ENCODE measurements at regions not wholly inside any gene's neighbourhood (a gene's known extent, or its start where the extent isn't known, plus 50 kb on each side); places are given as distances from the start of the nearest gene placed in this dataset.

- H3K4me3 ChIP-seq (ENCODE audit: low read length) = no peak overlapping the region
- no peak overlapping the region for H3K9ac ChIP-seq (ENCODE audit: low read length)
- H3K27ac ChIP-seq (ENCODE audit: low read depth, low read length) = no peak overlapping the region
- no peaks in the 10 kb centered on the region for H3K27me3 ChIP-seq (ENCODE audit: control insufficient read depth, insufficient read depth, low read length)
- no peaks in the 10 kb centered on the region for H3K4me1 ChIP-seq (ENCODE audit: control insufficient read depth, insufficient read depth, low read length)
- no peaks in the 10 kb centered on the region for H3K36me3 ChIP-seq (ENCODE audit: control insufficient read depth, insufficient read depth, low read length)
Observed at GRCh38 chr14:54189333-54189732, 207.5 kb upstream of the CDKN3 start.

DNA sequence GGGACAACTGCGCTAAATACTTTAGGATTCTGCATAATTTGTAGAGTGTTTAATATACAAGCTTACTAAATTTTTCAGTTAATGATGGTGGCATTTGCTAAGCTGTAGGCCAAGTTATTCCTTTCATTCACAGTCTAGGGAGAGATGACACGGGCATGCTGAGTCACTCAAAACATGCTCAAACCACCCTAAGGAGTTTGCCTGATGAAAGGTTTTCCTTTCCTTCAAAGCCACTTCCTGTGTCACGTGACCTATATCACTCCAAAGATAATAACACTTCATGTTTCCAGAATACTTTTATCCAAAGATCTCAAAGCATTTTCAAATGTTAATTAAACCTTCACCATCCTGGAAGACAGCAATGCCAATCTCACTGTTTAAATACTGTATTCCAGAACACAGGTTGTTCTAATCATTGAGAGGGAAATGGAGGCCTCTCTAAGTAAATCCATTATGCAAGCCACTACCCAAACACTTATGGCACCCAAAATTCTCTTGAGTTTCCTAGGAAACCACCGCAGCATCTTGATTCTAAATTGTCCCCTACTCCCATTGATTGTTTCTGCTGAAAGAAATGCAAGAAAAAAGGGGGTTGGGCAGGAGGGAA, 207.0 kb upstream of the CDKN3 start:
- H3K4me3 ChIP-seq (ENCODE audit: low read length) = no peak overlapping the region
- H3K4me1 ChIP-seq (ENCODE audit: control insufficient read depth, insufficient read depth, low read length) = no peaks in the 10 kb centered on the region
- no peak overlapping the region for H3K9ac ChIP-seq (ENCODE audit: low read length)
- H3K27me3 ChIP-seq (ENCODE audit: control insufficient read depth, insufficient read depth, low read length) = no peaks in the 10 kb centered on the region
- H3K36me3 ChIP-seq (ENCODE audit: control insufficient read depth, insufficient read depth, low read length) = no peaks in the 10 kb centered on the region
- no peak overlapping the region for H3K27ac ChIP-seq (ENCODE audit: low read depth, low read length)

DNA sequence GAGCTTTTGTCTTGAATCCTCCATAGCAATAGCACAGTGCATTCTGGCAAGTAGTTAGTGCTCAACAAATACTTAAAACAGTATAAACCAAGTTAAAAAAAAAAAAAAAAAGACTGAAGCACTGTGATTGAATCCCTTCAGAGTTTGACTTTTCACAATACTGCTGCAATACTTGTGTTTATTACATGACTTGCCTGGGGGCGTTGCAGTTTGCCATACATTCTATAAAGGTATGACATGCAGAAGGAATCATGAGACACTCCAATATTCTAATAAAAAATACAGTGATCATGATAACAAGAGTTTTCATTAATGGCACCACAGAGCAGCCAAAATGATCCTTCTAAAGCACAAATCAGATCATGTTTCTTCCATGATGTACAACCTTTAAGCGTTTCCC, 205.0 kb upstream of the CDKN3 start:
- Histone ChIP-seq H3K27me3 (ENCODE audit: control insufficient read depth, insufficient read depth, low read length) (no peaks in the 10 kb centered on the region), H3K4me3 (ENCODE audit: low read length) (no peak overlapping the region), H3K36me3 (ENCODE audit: control insufficient read depth, insufficient read depth, low read length) (no peaks in the 10 kb centered on the region), H3K9ac (ENCODE audit: low read length) (no peak overlapping the region), H3K27ac (ENCODE audit: low read depth, low read length) (no peak overlapping the region), H3K4me1 (ENCODE audit: control insufficient read depth, insufficient read depth, low read length) (no peaks in the 10 kb centered on the region)

DNA sequence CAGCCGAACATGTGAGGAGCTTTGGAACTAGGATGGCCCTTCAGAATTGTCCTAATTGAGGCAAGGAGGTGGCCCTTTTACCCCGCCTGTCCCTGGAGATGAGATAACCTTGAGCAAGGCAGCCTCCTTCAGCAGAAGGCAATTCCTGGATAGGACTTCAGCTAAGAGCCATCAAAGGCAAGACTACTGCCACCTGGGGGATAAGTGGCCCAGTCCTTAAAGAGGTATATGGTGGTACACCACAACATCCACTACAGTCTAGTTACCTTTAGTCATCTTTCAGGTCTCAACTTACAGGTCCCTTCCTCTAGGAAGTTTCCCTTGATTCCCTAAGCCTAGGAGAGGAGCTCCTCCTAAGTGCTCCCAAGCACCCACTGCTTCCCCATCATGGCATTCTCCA, 204.2 kb upstream of the CDKN3 start:
- H3K27me3 ChIP-seq (ENCODE audit: control insufficient read depth, insufficient read depth, low read length) = no peaks in the 10 kb centered on the region
- H3K4me1 ChIP-seq (ENCODE audit: control insufficient read depth, insufficient read depth, low read length) = no peaks in the 10 kb centered on the region
- H3K27ac ChIP-seq (ENCODE audit: low read depth, low read length) = no peak overlapping the region
- no peak overlapping the region for H3K9ac ChIP-seq (ENCODE audit: low read length)
- no peak overlapping the region for H3K4me3 ChIP-seq (ENCODE audit: low read length)
- no peaks in the 10 kb centered on the region for H3K36me3 ChIP-seq (ENCODE audit: control insufficient read depth, insufficient read depth, low read length)

DNA sequence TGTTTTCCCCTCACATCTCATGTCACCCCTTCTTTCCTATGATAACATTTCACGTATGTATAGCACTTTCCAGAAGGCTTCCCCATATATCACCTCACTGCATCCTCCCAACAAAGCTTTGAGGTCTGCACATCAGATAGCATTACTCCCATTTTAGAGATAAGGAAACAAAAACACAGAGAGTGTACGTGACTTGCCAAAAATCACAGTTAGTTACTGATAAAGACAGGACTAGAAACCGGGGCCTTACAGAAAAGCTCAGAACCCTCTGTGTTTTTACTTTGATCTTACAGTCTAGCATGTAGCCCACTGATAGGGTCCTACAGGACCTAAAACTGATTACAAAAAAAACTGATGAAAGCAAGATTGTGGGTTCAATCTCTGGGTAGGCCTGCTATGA, 202.9 kb upstream of the CDKN3 start:
- no peaks in the 10 kb centered on the region for H3K36me3 ChIP-seq (ENCODE audit: control insufficient read depth, insufficient read depth, low read length)
- no peaks in the 10 kb centered on the region for H3K27me3 ChIP-seq (ENCODE audit: control insufficient read depth, insufficient read depth, low read length)
- no peak overlapping the region for H3K4me3 ChIP-seq (ENCODE audit: low read length)
- no peak overlapping the region for H3K27ac ChIP-seq (ENCODE audit: low read depth, low read length)
- no peak overlapping the region for H3K9ac ChIP-seq (ENCODE audit: low read length)
- H3K4me1 ChIP-seq (ENCODE audit: control insufficient read depth, insufficient read depth, low read length) = no peaks in the 10 kb centered on the region

- H3K36me3 ChIP-seq (ENCODE audit: control insufficient read depth, insufficient read depth, low read length) = no peaks in the 10 kb centered on the region
- H3K27me3 ChIP-seq (ENCODE audit: control insufficient read depth, insufficient read depth, low read length) = no peaks in the 10 kb centered on the region
- no peak overlapping the region for H3K9ac ChIP-seq (ENCODE audit: low read length)
- no peak overlapping the region for H3K4me3 ChIP-seq (ENCODE audit: low read length)
- H3K4me1 ChIP-seq (ENCODE audit: control insufficient read depth, insufficient read depth, low read length) = no peaks in the 10 kb centered on the region
- no peak overlapping the region for H3K27ac ChIP-seq (ENCODE audit: low read depth, low read length)
Observed at GRCh38 chr14:54194501-54194900, 202.3 kb upstream of the CDKN3 start.

DNA sequence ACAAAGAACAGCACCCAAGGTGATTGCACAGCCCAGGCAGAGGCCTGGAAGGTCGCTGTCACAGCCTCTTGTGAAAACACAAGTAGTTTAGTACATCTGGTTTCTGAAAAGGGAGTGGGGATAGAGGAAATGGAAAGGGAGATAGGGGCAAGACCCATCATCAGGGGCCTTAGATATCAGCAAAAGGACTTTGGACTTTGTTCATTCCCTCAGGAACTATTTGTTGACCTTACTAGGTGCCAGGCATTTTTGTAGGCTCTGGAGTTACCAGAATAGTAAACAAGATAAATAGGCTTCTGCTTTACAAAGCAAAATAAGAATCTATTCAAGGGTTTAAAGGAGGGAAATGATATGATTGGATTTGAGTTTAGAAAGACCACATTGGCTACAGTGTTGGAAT, 199.4 kb upstream of the CDKN3 start:
- no peaks in the 10 kb centered on the region for H3K36me3 ChIP-seq (ENCODE audit: control insufficient read depth, insufficient read depth, low read length)
- H3K27me3 ChIP-seq (ENCODE audit: control insufficient read depth, insufficient read depth, low read length) = no peaks in the 10 kb centered on the region
- no peaks in the 10 kb centered on the region for H3K4me1 ChIP-seq (ENCODE audit: control insufficient read depth, insufficient read depth, low read length)
- no peak overlapping the region for H3K27ac ChIP-seq (ENCODE audit: low read depth, low read length)
- H3K9ac ChIP-seq (ENCODE audit: low read length) = no peak overlapping the region
- H3K4me3 ChIP-seq (ENCODE audit: low read length) = no peak overlapping the region

GRCh38 chr14:54200726-54201125, 196.1 kb upstream of the CDKN3 start:
- Histone ChIP-seq H3K27me3 (ENCODE audit: control insufficient read depth, insufficient read depth, low read length) (no peaks in the 10 kb centered on the region), H3K4me1 (ENCODE audit: control insufficient read depth, insufficient read depth, low read length) (no peaks in the 10 kb centered on the region), H3K9ac (ENCODE audit: low read length) (no peak overlapping the region), H3K4me3 (ENCODE audit: low read length) (no peak overlapping the region), H3K36me3 (ENCODE audit: control insufficient read depth, insufficient read depth, low read length) (no peaks in the 10 kb centered on the region), H3K27ac (ENCODE audit: low read depth, low read length) (no peak overlapping the region)

- no peaks in the 10 kb centered on the region for H3K27me3 ChIP-seq (ENCODE audit: control insufficient read depth, insufficient read depth, low read length)
Observed at GRCh38 chr14:54202288-54202687, 194.5 kb upstream of the CDKN3 start.

GRCh38 chr14:54206516-54206915, 190.3 kb upstream of the CDKN3 start:
- H3K27ac ChIP-seq (ENCODE audit: low read depth, low read length) = no peak overlapping the region
- no peaks in the 10 kb centered on the region for H3K27me3 ChIP-seq (ENCODE audit: control insufficient read depth, insufficient read depth, low read length)
- no peak overlapping the region for H3K4me3 ChIP-seq (ENCODE audit: low read length)
- no peak overlapping the region for H3K9ac ChIP-seq (ENCODE audit: low read length)
- H3K36me3 ChIP-seq (ENCODE audit: control insufficient read depth, insufficient read depth, low read length) = no peaks in the 10 kb centered on the region
- H3K4me1 ChIP-seq (ENCODE audit: control insufficient read depth, insufficient read depth, low read length) = no peaks in the 10 kb centered on the region

More at GRCh38 chr14:54202288-54202687, 194.5 kb upstream of the CDKN3 start:
- no peak overlapping the region for H3K4me3 ChIP-seq (ENCODE audit: low read length)
- no peak overlapping the region for H3K9ac ChIP-seq (ENCODE audit: low read length)
- H3K4me1 ChIP-seq (ENCODE audit: control insufficient read depth, insufficient read depth, low read length) = no peaks in the 10 kb centered on the region
- H3K36me3 ChIP-seq (ENCODE audit: control insufficient read depth, insufficient read depth, low read length) = no peaks in the 10 kb centered on the region
- no peak overlapping the region for H3K27ac ChIP-seq (ENCODE audit: low read depth, low read length)

DNA sequence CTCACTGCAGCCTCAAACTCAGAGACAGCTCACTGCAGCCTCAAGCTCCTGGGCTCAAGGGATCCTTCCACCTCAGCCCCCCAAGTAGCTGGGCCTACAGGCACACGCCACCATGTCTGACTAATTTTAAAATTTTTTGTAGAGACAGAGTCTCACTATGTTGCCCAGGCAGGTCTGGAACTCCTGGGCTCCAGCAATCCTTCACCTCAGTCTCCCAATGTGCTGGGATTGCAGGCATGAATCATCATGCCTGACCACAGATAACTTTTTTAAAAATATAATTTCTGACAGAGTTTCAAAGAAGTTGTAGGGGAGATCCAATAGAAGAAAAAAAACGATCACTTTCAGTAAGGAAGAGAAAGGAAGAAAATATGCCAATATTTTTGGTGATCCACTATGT, 189.7 kb upstream of the CDKN3 start:
- H3K27ac ChIP-seq (ENCODE audit: low read depth, low read length) = no peak overlapping the region
- H3K4me3 ChIP-seq (ENCODE audit: low read length) = no peak overlapping the region
- no peaks in the 10 kb centered on the region for H3K36me3 ChIP-seq (ENCODE audit: control insufficient read depth, insufficient read depth, low read length)
- H3K4me1 ChIP-seq (ENCODE audit: control insufficient read depth, insufficient read depth, low read length) = no peaks in the 10 kb centered on the region
- H3K27me3 ChIP-seq (ENCODE audit: control insufficient read depth, insufficient read depth, low read length) = no peaks in the 10 kb centered on the region
- H3K9ac ChIP-seq (ENCODE audit: low read length) = no peak overlapping the region

GRCh38 chr14:54207476-54208462, 189.0 kb upstream of the CDKN3 start:
- H3K27ac ChIP-seq (ENCODE audit: low read depth, low read length) = no peak overlapping the region
- H3K4me1 ChIP-seq (ENCODE audit: control insufficient read depth, insufficient read depth, low read length) = no peaks in the 10 kb centered on the region
- H3K36me3 ChIP-seq (ENCODE audit: control insufficient read depth, insufficient read depth, low read length) = no peaks in the 10 kb centered on the region
- H3K27me3 ChIP-seq (ENCODE audit: control insufficient read depth, insufficient read depth, low read length) = no peaks in the 10 kb centered on the region
- no peak overlapping the region for H3K4me3 ChIP-seq (ENCODE audit: low read length)
- no peak overlapping the region for H3K9ac ChIP-seq (ENCODE audit: low read length)

- H3K4me1 ChIP-seq (ENCODE audit: control insufficient read depth, insufficient read depth, low read length) = no peaks in the 10 kb centered on the region
- no peak overlapping the region for H3K4me3 ChIP-seq (ENCODE audit: low read length)
- H3K36me3 ChIP-seq (ENCODE audit: control insufficient read depth, insufficient read depth, low read length) = no peaks in the 10 kb centered on the region
- no peak overlapping the region for H3K27ac ChIP-seq (ENCODE audit: low read depth, low read length)
- H3K9ac ChIP-seq (ENCODE audit: low read length) = no peak overlapping the region
- no peaks in the 10 kb centered on the region for H3K27me3 ChIP-seq (ENCODE audit: control insufficient read depth, insufficient read depth, low read length)
Observed at GRCh38 chr14:54208751-54209150, 188.1 kb upstream of the CDKN3 start.

Measured in rectal smooth muscle tissue (tissue), 1 donor.